ENCODE measurements at regions not wholly inside any gene's neighbourhood (a gene's known extent, or its start where the extent isn't known, plus 50 kb on each side); places are given as distances from the start of the nearest gene placed in this dataset.

DNA sequence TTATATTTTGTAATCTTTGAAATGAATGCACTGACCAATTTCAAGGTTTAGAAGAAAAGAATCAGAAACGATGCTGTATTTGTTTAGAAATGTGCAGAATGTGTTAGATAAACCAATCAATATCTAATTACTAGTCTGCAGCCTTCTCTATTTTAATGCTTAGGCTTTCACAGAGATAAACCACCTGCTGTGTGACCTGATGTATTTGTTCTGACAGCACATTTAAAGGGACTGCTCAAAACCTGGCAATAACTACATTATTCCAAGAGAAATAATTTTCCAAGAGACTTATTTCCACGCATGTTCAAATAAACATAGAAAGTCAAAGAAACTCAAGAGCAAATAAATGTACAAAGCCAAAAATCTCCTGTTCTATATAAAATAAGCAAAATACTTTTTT, 641.6 kb upstream of the PCDH20 start:
- TF ChIP-seq, protein P1, sequence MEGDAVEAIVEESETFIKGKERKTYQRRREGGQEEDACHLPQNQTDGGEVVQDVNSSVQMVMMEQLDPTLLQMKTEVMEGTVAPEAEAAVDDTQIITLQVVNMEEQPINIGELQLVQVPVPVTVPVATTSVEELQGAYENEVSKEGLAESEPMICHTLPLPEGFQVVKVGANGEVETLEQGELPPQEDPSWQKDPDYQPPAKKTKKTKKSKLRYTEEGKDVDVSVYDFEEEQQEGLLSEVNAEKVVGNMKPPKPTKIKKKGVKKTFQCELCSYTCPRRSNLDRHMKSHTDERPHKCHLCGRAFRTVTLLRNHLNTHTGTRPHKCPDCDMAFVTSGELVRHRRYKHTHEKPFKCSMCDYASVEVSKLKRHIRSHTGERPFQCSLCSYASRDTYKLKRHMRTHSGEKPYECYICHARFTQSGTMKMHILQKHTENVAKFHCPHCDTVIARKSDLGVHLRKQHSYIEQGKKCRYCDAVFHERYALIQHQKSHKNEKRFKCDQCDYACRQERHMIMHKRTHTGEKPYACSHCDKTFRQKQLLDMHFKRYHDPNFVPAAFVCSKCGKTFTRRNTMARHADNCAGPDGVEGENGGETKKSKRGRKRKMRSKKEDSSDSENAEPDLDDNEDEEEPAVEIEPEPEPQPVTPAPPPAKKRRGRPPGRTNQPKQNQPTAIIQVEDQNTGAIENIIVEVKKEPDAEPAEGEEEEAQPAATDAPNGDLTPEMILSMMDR (conservative IDR thresholded peaks at IDR 0.05; ENCODE audit: low read depth, low read length), result no peak
- TF ChIP-seq, protein P2, sequence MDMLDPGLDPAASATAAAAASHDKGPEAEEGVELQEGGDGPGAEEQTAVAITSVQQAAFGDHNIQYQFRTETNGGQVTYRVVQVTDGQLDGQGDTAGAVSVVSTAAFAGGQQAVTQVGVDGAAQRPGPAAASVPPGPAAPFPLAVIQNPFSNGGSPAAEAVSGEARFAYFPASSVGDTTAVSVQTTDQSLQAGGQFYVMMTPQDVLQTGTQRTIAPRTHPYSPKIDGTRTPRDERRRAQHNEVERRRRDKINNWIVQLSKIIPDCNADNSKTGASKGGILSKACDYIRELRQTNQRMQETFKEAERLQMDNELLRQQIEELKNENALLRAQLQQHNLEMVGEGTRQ (IDR thresholded peaks at IDR 0.05; ENCODE audit: low read depth, low read length), result no peak
- TF ChIP-seq POLR2A (IDR thresholded peaks at IDR 0.05; ENCODE audit: low read depth, low read length), result no peak
- no peak for TF ChIP-seq CEBPB (IDR thresholded peaks at IDR 0.05; ENCODE audit: low read depth, low read length)
- TF ChIP-seq MAZ (IDR thresholded peaks at IDR 0.05; ENCODE audit: borderline replicate concordance, low read depth, low read length), result no peak
- no peak for TF ChIP-seq SMC3 (IDR thresholded peaks at IDR 0.05; ENCODE audit: low read depth, low read length)
- TF ChIP-seq NFE2L2 (IDR thresholded peaks at IDR 0.05; ENCODE audit: low read depth, low read length), result no peak
- no peak for TF ChIP-seq RAD21 (IDR thresholded peaks at IDR 0.05; ENCODE audit: low read length)
- TF ChIP-seq RCOR1 (IDR thresholded peaks at IDR 0.05; ENCODE audit: insufficient replicate concordance, low read length), result no peak
